ENCODE measurements at regions not wholly inside any gene's neighbourhood (a gene's known extent, or its start where the extent isn't known, plus 50 kb on each side); places are given as distances from the start of the nearest gene placed in this dataset.

GRCh38 chr9:90000925-90001324 lies 396.1 kb downstream of the GADD45G start:
- TF ChIP-seq, protein P1, sequence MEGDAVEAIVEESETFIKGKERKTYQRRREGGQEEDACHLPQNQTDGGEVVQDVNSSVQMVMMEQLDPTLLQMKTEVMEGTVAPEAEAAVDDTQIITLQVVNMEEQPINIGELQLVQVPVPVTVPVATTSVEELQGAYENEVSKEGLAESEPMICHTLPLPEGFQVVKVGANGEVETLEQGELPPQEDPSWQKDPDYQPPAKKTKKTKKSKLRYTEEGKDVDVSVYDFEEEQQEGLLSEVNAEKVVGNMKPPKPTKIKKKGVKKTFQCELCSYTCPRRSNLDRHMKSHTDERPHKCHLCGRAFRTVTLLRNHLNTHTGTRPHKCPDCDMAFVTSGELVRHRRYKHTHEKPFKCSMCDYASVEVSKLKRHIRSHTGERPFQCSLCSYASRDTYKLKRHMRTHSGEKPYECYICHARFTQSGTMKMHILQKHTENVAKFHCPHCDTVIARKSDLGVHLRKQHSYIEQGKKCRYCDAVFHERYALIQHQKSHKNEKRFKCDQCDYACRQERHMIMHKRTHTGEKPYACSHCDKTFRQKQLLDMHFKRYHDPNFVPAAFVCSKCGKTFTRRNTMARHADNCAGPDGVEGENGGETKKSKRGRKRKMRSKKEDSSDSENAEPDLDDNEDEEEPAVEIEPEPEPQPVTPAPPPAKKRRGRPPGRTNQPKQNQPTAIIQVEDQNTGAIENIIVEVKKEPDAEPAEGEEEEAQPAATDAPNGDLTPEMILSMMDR (IDR thresholded peaks at IDR 0.05): no peak
- TF ChIP-seq POLR2A (IDR thresholded peaks at IDR 0.05): no peak

Data from testis (tissue), 2 donors.